ENCODE measurements at regions not wholly inside any gene's neighbourhood (a gene's known extent, or its start where the extent isn't known, plus 50 kb on each side); places are given as distances from the start of the nearest gene placed in this dataset.

DNA sequence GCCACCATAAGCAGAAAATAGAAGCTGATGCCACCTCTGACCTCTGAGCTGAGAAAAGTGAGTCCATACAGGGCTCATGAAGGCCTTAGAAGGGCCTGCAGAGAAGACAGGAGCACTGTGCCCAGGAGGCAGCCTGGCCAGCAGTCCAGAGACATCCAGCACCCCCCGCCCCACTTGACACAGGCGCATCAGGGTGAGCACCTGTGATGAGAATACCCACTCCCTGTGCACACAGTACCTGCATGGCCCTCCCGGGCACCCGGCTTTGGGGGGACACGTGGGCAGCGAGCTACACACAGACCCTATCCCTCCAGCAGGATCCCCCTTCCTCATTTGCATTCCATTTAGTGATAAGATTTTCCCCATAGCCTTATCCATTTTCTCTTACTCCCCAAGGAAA lies 63.6 kb upstream of the NSMCE3 start:
- TF ChIP-seq, protein P1, sequence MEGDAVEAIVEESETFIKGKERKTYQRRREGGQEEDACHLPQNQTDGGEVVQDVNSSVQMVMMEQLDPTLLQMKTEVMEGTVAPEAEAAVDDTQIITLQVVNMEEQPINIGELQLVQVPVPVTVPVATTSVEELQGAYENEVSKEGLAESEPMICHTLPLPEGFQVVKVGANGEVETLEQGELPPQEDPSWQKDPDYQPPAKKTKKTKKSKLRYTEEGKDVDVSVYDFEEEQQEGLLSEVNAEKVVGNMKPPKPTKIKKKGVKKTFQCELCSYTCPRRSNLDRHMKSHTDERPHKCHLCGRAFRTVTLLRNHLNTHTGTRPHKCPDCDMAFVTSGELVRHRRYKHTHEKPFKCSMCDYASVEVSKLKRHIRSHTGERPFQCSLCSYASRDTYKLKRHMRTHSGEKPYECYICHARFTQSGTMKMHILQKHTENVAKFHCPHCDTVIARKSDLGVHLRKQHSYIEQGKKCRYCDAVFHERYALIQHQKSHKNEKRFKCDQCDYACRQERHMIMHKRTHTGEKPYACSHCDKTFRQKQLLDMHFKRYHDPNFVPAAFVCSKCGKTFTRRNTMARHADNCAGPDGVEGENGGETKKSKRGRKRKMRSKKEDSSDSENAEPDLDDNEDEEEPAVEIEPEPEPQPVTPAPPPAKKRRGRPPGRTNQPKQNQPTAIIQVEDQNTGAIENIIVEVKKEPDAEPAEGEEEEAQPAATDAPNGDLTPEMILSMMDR (IDR thresholded peaks at IDR 0.05): no peak
- no peak for TF ChIP-seq POLR2A (IDR thresholded peaks at IDR 0.05; ENCODE audit: low read depth)
